ENCODE measurements at regions not wholly inside any gene's neighbourhood (a gene's known extent, or its start where the extent isn't known, plus 50 kb on each side); places are given as distances from the start of the nearest gene placed in this dataset.

GRCh38 chr15:87420017-87420416 lies 836.5 kb downstream of the NTRK3 start:
- no peaks in the 10 kb centered on the region for H3K4me1 Mint-ChIP-seq (ENCODE audit: low read depth)

DNA sequence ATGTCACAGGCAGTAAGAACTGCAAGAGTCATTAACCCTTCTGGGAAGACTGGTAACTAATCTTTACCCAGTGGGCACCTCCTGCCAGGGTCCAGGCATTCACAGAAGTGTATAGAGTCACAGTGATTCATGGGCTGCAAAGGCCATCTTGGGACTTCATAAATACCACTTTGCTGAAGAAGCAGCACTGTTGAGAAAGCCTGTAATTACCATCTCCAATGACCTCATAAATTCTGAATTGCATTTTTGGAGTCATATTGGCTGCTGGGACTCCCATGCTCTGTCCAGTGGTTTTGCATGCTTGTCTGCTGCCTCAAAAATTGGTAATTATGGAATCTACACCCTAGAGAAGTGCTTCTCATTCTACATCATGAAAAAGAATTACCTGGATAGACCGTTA lies 837.2 kb downstream of the NTRK3 start:
- ATAC-seq (ENCODE audit: poor library complexity): no peak
- H3K4me3 ChIP-seq (ENCODE audit: low read length): no peak overlapping the region
- TF ChIP-seq, protein P1, sequence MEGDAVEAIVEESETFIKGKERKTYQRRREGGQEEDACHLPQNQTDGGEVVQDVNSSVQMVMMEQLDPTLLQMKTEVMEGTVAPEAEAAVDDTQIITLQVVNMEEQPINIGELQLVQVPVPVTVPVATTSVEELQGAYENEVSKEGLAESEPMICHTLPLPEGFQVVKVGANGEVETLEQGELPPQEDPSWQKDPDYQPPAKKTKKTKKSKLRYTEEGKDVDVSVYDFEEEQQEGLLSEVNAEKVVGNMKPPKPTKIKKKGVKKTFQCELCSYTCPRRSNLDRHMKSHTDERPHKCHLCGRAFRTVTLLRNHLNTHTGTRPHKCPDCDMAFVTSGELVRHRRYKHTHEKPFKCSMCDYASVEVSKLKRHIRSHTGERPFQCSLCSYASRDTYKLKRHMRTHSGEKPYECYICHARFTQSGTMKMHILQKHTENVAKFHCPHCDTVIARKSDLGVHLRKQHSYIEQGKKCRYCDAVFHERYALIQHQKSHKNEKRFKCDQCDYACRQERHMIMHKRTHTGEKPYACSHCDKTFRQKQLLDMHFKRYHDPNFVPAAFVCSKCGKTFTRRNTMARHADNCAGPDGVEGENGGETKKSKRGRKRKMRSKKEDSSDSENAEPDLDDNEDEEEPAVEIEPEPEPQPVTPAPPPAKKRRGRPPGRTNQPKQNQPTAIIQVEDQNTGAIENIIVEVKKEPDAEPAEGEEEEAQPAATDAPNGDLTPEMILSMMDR (IDR thresholded peaks at IDR 0.05): no peak

More at GRCh38 chr15:87420017-87420416, 836.5 kb downstream of the NTRK3 start:
- intact Hi-C loops (cut with DNase I, micrococcal nuclease): no loop called here
- H3K27me3 Mint-ChIP-seq: no peaks in the 10 kb centered on the region
- CTCF ChIA-PET: no interaction called here
- Histone ChIP-seq H3K27ac (ENCODE audit: low read depth in 1 of 2, low read length in 2 of 2) (no peak overlapping the region), H3K4me1 (ENCODE audit: insufficient read depth, low read length) (no peaks in the 10 kb centered on the region), H3K4me3 (ENCODE audit: low read length) (no peak overlapping the region), H3K27me3 (ENCODE audit: control insufficient read depth in 1 of 2, insufficient read depth in 2 of 2, low read length in 2 of 2) (no peaks in the 10 kb centered on the region), H3K9me3 (ENCODE audit: control insufficient read depth in 1 of 2, insufficient read depth in 1 of 2, low read length in 2 of 2) (no peaks in the 10 kb centered on the region), H3K36me3 (ENCODE audit: insufficient read depth, low read length) (no peaks in the 10 kb centered on the region)
- H3K36me3 Mint-ChIP-seq (ENCODE audit: low read depth): no peaks in the 10 kb centered on the region
- POLR2A ChIA-PET: no interaction called here
- H3K4me3 Mint-ChIP-seq: no peak overlapping the region
- TF ChIP-seq, protein P1 (IDR thresholded peaks at IDR 0.05): no peak
- no peak for DNase-seq
- no peak for ATAC-seq (ENCODE audit: poor library complexity)
- no peak overlapping the region for H3K27ac Mint-ChIP-seq
- H3K9me3 Mint-ChIP-seq: no peaks in the 10 kb centered on the region

GRCh38 chr15:87416591-87417257 lies 839.8 kb downstream of the NTRK3 start:
- POLR2A ChIA-PET: no interaction called here

More for the DNA sequence above, 837.2 kb downstream of the NTRK3 start:
- intact Hi-C loops (cut with DNase I, micrococcal nuclease): no loop called here
- POLR2A ChIA-PET: no interaction called here
- Histone ChIP-seq H3K27ac (ENCODE audit: low read depth in 1 of 2, low read length in 2 of 2) (no peak overlapping the region), H3K27me3 (ENCODE audit: control insufficient read depth in 1 of 2, insufficient read depth in 2 of 2, low read length in 2 of 2) (no peaks in the 10 kb centered on the region), H3K36me3 (ENCODE audit: insufficient read depth, low read length) (no peaks in the 10 kb centered on the region), H3K4me1 (ENCODE audit: insufficient read depth, low read length) (no peaks in the 10 kb centered on the region), H3K9me3 (ENCODE audit: control insufficient read depth in 1 of 2, insufficient read depth in 1 of 2, low read length in 2 of 2) (no peaks in the 10 kb centered on the region)
- no peaks in the 10 kb centered on the region for H3K36me3 Mint-ChIP-seq (ENCODE audit: low read depth)
- CTCF ChIA-PET: no interaction called here
- no peak for DNase-seq
- no peaks in the 10 kb centered on the region for H3K4me1 Mint-ChIP-seq (ENCODE audit: low read depth)
- H3K27me3 Mint-ChIP-seq: no peaks in the 10 kb centered on the region
- H3K9me3 Mint-ChIP-seq: no peaks in the 10 kb centered on the region
- no peak overlapping the region for H3K4me3 Mint-ChIP-seq
- H3K27ac Mint-ChIP-seq: no peak overlapping the region

More at GRCh38 chr15:87416591-87417257, 839.8 kb downstream of the NTRK3 start:
- Mint-ChIP-seq H3K4me1 (ENCODE audit: low read depth) (no peaks in the 10 kb centered on the region), H3K9me3 (no peaks in the 10 kb centered on the region), H3K4me3 (no peak overlapping the region), H3K36me3 (ENCODE audit: low read depth) (no peaks in the 10 kb centered on the region), H3K27ac (no peak overlapping the region), H3K27me3 (no peaks in the 10 kb centered on the region)
- ATAC-seq (ENCODE audit: poor library complexity): no peak
- H3K4me1 ChIP-seq (ENCODE audit: insufficient read depth, low read length): no peaks in the 10 kb centered on the region
- H3K27me3 ChIP-seq (ENCODE audit: control insufficient read depth in 1 of 2, insufficient read depth in 2 of 2, low read length in 2 of 2): no peaks in the 10 kb centered on the region
- TF ChIP-seq, protein P1 (IDR thresholded peaks at IDR 0.05): no peak
- intact Hi-C loops (cut with DNase I, micrococcal nuclease): no loop called here
- H3K27ac ChIP-seq (ENCODE audit: low read depth in 1 of 2, low read length in 2 of 2): no peak overlapping the region
- DNase-seq: no peak
- CTCF ChIA-PET: no interaction called here
- no peaks in the 10 kb centered on the region for H3K36me3 ChIP-seq (ENCODE audit: insufficient read depth, low read length)
- no peaks in the 10 kb centered on the region for H3K9me3 ChIP-seq (ENCODE audit: control insufficient read depth in 1 of 2, insufficient read depth in 1 of 2, low read length in 2 of 2)
- H3K4me3 ChIP-seq (ENCODE audit: low read length): no peak overlapping the region

All from CD4-positive, alpha-beta T cell (primary cell).